ENCODE measurements at regions not wholly inside any gene's neighbourhood (a gene's known extent, or its start where the extent isn't known, plus 50 kb on each side); places are given as distances from the start of the nearest gene placed in this dataset.

- Mint-ChIP-seq H3K4me1 (no peaks in the 10 kb centered on the region), H3K36me3 (no peaks in the 10 kb centered on the region), H3K9me3 (peaks cover 4 to 11% (median 11%) of the 10 kb centered on the region in 3 donors), H3K27ac (no peak overlapping the region), H3K27me3 (no peaks in the 10 kb centered on the region), H3K4me3 (no peak overlapping the region)
- no peak for ATAC-seq (replicated peaks in 1 of 4)
- POLR2A ChIA-PET = no interaction called here
- no CpG with 5 or more reads among the region's 3 CpGs for WGBS (ENCODE audit: insufficient coverage)
- Histone ChIP-seq H3K27ac (ENCODE audit: low read length) (no peak overlapping the region), H3K4me3 (ENCODE audit: control insufficient read depth in 1 of 2, extremely low read depth in 1 of 2, low read length in 1 of 2) (no peak overlapping the region), H3K27me3 (replicated peaks in 1 of 2; ENCODE audit: control insufficient read depth in 2 of 2, extremely low read depth in 1 of 2, insufficient read depth in 2 of 2, low read length in 1 of 2) (no peaks in the 10 kb centered on the region), H3K36me3 (ENCODE audit: control insufficient read depth in 2 of 2, extremely low read depth in 1 of 2, insufficient read depth in 1 of 2, low read length in 1 of 2) (no peaks in the 10 kb centered on the region), H3K9me3 (no peaks in the 10 kb centered on the region), H3K4me1 (ENCODE audit: control insufficient read depth in 1 of 2, extremely low read depth in 1 of 2, insufficient read depth in 2 of 2, low read length in 2 of 2) (no peaks in the 10 kb centered on the region)
- DNase-seq = no peak
- CTCF ChIA-PET = interaction anchor here in 1 of 2 donors (0.6 kb wide), 1 partner anchor 515 kb away, joined by 3 read pairs; no protein-coding TSS in a partner anchor
Measured at GRCh38 chr12:115132905-115133304, 448.9 kb upstream of the TBX3 start.

- peaks cover 4 to 11% (median 7%) of the 10 kb centered on the region in 3 donors for H3K9me3 Mint-ChIP-seq
- Histone ChIP-seq H3K36me3 (ENCODE audit: control insufficient read depth in 2 of 2, extremely low read depth in 1 of 2, insufficient read depth in 1 of 2, low read length in 1 of 2) (no peaks in the 10 kb centered on the region), H3K4me1 (ENCODE audit: control insufficient read depth in 1 of 2, extremely low read depth in 1 of 2, insufficient read depth in 2 of 2, low read length in 2 of 2) (no peaks in the 10 kb centered on the region), H3K9me3 (no peaks in the 10 kb centered on the region), H3K27ac (ENCODE audit: low read length) (no peak overlapping the region), H3K4me3 (ENCODE audit: control insufficient read depth in 1 of 2, extremely low read depth in 1 of 2, low read length in 1 of 2) (no peak overlapping the region), H3K27me3 (replicated peaks in 1 of 2; ENCODE audit: control insufficient read depth in 2 of 2, extremely low read depth in 1 of 2, insufficient read depth in 2 of 2, low read length in 1 of 2) (no peaks in the 10 kb centered on the region)
- H3K27me3 Mint-ChIP-seq = no peaks in the 10 kb centered on the region
- CTCF ChIA-PET = no interaction called here
- no peaks in the 10 kb centered on the region for H3K4me1 Mint-ChIP-seq
- POLR2A ChIA-PET = no interaction called here
- H3K27ac Mint-ChIP-seq = no peak overlapping the region
- no peak for DNase-seq
- ATAC-seq (replicated peaks in 1 of 4) = no peak
- WGBS (ENCODE audit: insufficient coverage) = 10% methylated on average over 2 of the region's 3 CpGs
- no peaks in the 10 kb centered on the region for H3K36me3 Mint-ChIP-seq
- H3K4me3 Mint-ChIP-seq = no peak overlapping the region
Measured at GRCh38 chr12:115132145-115132544, 448.2 kb upstream of the TBX3 start.

GRCh38 chr12:115129727-115130126, 445.8 kb upstream of the TBX3 start:
- H3K4me1 Mint-ChIP-seq = no peaks in the 10 kb centered on the region
- no peak overlapping the region for H3K4me3 Mint-ChIP-seq
- Histone ChIP-seq H3K4me1 (ENCODE audit: control insufficient read depth in 1 of 2, extremely low read depth in 1 of 2, insufficient read depth in 2 of 2, low read length in 2 of 2) (no peaks in the 10 kb centered on the region), H3K27ac (ENCODE audit: low read length) (no peak overlapping the region), H3K4me3 (ENCODE audit: control insufficient read depth in 1 of 2, extremely low read depth in 1 of 2, low read length in 1 of 2) (no peak overlapping the region), H3K36me3 (ENCODE audit: control insufficient read depth in 2 of 2, extremely low read depth in 1 of 2, insufficient read depth in 1 of 2, low read length in 1 of 2) (no peaks in the 10 kb centered on the region), H3K9me3 (no peaks in the 10 kb centered on the region), H3K27me3 (replicated peaks in 1 of 2; ENCODE audit: control insufficient read depth in 2 of 2, extremely low read depth in 1 of 2, insufficient read depth in 2 of 2, low read length in 1 of 2) (no peaks in the 10 kb centered on the region)
- H3K27ac Mint-ChIP-seq = no peak overlapping the region
- WGBS (ENCODE audit: insufficient coverage) = no CpG with 5 or more reads among the region's 1 CpG
- H3K9me3 Mint-ChIP-seq = peaks cover 0 to 8% (median 7%) of the 10 kb centered on the region in 3 donors
- H3K27me3 Mint-ChIP-seq = no peaks in the 10 kb centered on the region
- ATAC-seq (replicated peaks in 1 of 4) (no peak), DNase-seq (no peak)
- ChIA-PET CTCF (no interaction called here), POLR2A (no interaction called here)
- no peaks in the 10 kb centered on the region for H3K36me3 Mint-ChIP-seq

DNA sequence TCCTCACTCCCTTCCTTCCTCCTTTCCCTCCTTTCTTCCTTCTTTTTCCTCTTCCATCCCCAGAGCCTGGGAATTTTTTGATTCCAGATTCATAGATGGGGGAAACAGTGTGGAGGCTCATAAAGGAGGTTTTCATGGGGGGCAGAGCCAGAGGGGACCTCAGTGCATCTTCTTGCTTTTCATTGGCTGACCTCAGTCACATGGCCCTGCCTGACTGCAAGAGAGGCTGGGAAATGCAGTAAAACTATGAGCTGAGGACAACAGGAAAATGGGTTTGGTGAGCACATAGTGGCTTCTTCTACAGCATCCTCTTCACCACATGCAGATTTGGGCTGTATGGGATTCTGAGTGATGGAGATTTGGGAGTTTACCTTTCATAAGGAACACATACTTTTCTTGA, 437.1 kb upstream of the TBX3 start:
- Histone ChIP-seq H3K4me3 (ENCODE audit: control insufficient read depth in 1 of 2, extremely low read depth in 1 of 2, low read length in 1 of 2) (no peak overlapping the region), H3K4me1 (ENCODE audit: control insufficient read depth in 1 of 2, extremely low read depth in 1 of 2, insufficient read depth in 2 of 2, low read length in 2 of 2) (no peaks in the 10 kb centered on the region), H3K27me3 (replicated peaks in 1 of 2; ENCODE audit: control insufficient read depth in 2 of 2, extremely low read depth in 1 of 2, insufficient read depth in 2 of 2, low read length in 1 of 2) (no peaks in the 10 kb centered on the region), H3K9me3 (no peaks in the 10 kb centered on the region), H3K36me3 (ENCODE audit: control insufficient read depth in 2 of 2, extremely low read depth in 1 of 2, insufficient read depth in 1 of 2, low read length in 1 of 2) (no peaks in the 10 kb centered on the region), H3K27ac (ENCODE audit: low read length) (no peak overlapping the region)
- POLR2A ChIA-PET = no interaction called here
- Mint-ChIP-seq H3K36me3 (no peaks in the 10 kb centered on the region), H3K27me3 (no peaks in the 10 kb centered on the region), H3K9me3 (peaks cover 7 to 33% (median 9%) of the 10 kb centered on the region in 3 donors), H3K4me1 (no peaks in the 10 kb centered on the region), H3K4me3 (no peak overlapping the region), H3K27ac (no peak overlapping the region)
- DNase-seq (no peak), ATAC-seq (replicated peaks in 1 of 4) (no peak)
- CTCF ChIA-PET = no interaction called here

- Mint-ChIP-seq H3K4me3 (no peak overlapping the region), H3K36me3 (no peaks in the 10 kb centered on the region), H3K27me3 (no peaks in the 10 kb centered on the region), H3K27ac (no peak overlapping the region), H3K4me1 (no peaks in the 10 kb centered on the region), H3K9me3 (peaks cover 6 to 33% (median 9%) of the 10 kb centered on the region in 3 donors)
- H3K27ac ChIP-seq (ENCODE audit: low read length) = no peak overlapping the region
- CTCF ChIA-PET = interaction anchor here (0.6 to 0.7 kb wide), 2 partner anchors 686 to 951 kb away, joined by 4 to 5 read pairs; no protein-coding TSS in a partner anchor
- no peaks in the 10 kb centered on the region for H3K4me1 ChIP-seq (ENCODE audit: control insufficient read depth in 1 of 2, extremely low read depth in 1 of 2, insufficient read depth in 2 of 2, low read length in 2 of 2)
- H3K27me3 ChIP-seq (replicated peaks in 1 of 2; ENCODE audit: control insufficient read depth in 2 of 2, extremely low read depth in 1 of 2, insufficient read depth in 2 of 2, low read length in 1 of 2) = no peaks in the 10 kb centered on the region
- H3K9me3 ChIP-seq = no peaks in the 10 kb centered on the region
- H3K4me3 ChIP-seq (ENCODE audit: control insufficient read depth in 1 of 2, extremely low read depth in 1 of 2, low read length in 1 of 2) = no peak overlapping the region
- no peaks in the 10 kb centered on the region for H3K36me3 ChIP-seq (ENCODE audit: control insufficient read depth in 2 of 2, extremely low read depth in 1 of 2, insufficient read depth in 1 of 2, low read length in 1 of 2)
- DNase-seq = no peak
- ATAC-seq (replicated peaks in 1 of 4) = no peak
- POLR2A ChIA-PET = interaction anchor here in 1 of 2 donors (0.6 kb wide), 1 partner anchor 30 kb away, joined by 3 read pairs; no protein-coding TSS in a partner anchor
- no CpG with 5 or more reads among the region's 3 CpGs for WGBS (ENCODE audit: insufficient coverage)
Measured at GRCh38 chr12:115118177-115118724, 434.3 kb upstream of the TBX3 start.

- ChIA-PET CTCF (interaction anchor here in 1 of 2 donors (0.6 kb wide), 1 partner anchor 305 kb away, joined by 3 read pairs; no protein-coding TSS in a partner anchor), POLR2A (no interaction called here)
- H3K36me3 Mint-ChIP-seq = no peaks in the 10 kb centered on the region
- H3K9me3 Mint-ChIP-seq = peaks cover 6 to 12% (median 7%) of the 10 kb centered on the region in 3 donors
- 56% methylated on average over 1 of the region's 3 CpGs for WGBS (ENCODE audit: insufficient coverage)
- no peak overlapping the region for H3K27ac Mint-ChIP-seq
- no peak overlapping the region for H3K4me3 ChIP-seq (ENCODE audit: control insufficient read depth in 1 of 2, extremely low read depth in 1 of 2, low read length in 1 of 2)
- H3K27me3 ChIP-seq (replicated peaks in 1 of 2; ENCODE audit: control insufficient read depth in 2 of 2, extremely low read depth in 1 of 2, insufficient read depth in 2 of 2, low read length in 1 of 2) = no peaks in the 10 kb centered on the region
- no peaks in the 10 kb centered on the region for H3K4me1 Mint-ChIP-seq
- no peaks in the 10 kb centered on the region for H3K4me1 ChIP-seq (ENCODE audit: control insufficient read depth in 1 of 2, extremely low read depth in 1 of 2, insufficient read depth in 2 of 2, low read length in 2 of 2)
- no peaks in the 10 kb centered on the region for H3K36me3 ChIP-seq (ENCODE audit: control insufficient read depth in 2 of 2, extremely low read depth in 1 of 2, insufficient read depth in 1 of 2, low read length in 1 of 2)
- ATAC-seq (replicated peaks in 1 of 4) (no peak), DNase-seq (no peak)
- no peaks in the 10 kb centered on the region for H3K27me3 Mint-ChIP-seq
- H3K4me3 Mint-ChIP-seq = no peak overlapping the region
- H3K9me3 ChIP-seq = no peaks in the 10 kb centered on the region
- H3K27ac ChIP-seq (ENCODE audit: low read length) = no peak overlapping the region
Measured at GRCh38 chr12:115114140-115114539, 430.2 kb upstream of the TBX3 start.

DNA sequence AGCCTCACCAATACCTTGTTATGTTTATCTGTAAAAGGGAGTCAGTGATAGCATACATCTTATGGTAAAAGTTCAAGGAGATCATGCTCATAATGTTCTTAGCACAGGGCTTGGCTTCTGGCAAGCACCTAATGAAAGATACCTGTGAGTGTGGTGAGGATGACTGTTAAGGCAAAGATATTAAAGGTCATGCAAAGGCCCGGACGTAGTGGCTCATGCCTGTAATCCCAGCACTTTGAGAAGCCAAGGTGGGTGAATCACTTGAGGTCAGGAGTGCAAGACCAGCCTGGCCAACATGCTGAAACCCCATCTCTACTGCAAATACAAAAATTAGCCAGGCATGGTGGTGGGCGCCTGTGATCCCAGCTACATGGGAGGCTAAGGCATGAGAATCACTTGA, 425.9 kb upstream of the TBX3 start:
- no peak overlapping the region for H3K4me3 ChIP-seq (ENCODE audit: control insufficient read depth in 1 of 2, extremely low read depth in 1 of 2, low read length in 1 of 2)
- ChIA-PET POLR2A (no interaction called here), CTCF (no interaction called here)
- no peaks in the 10 kb centered on the region for H3K4me1 ChIP-seq (ENCODE audit: control insufficient read depth in 1 of 2, extremely low read depth in 1 of 2, insufficient read depth in 2 of 2, low read length in 2 of 2)
- H3K4me1 Mint-ChIP-seq = no peaks in the 10 kb centered on the region
- H3K27me3 Mint-ChIP-seq = no peaks in the 10 kb centered on the region
- H3K27ac Mint-ChIP-seq = no peak overlapping the region
- 100% methylated on average over 1 of the region's 3 CpGs for WGBS (ENCODE audit: insufficient coverage)
- no peaks in the 10 kb centered on the region for H3K9me3 ChIP-seq
- H3K27ac ChIP-seq (ENCODE audit: low read length) = no peak overlapping the region
- no peak overlapping the region for H3K4me3 Mint-ChIP-seq
- H3K9me3 Mint-ChIP-seq = peaks cover 0 to 11% (median 0%) of the 10 kb centered on the region in 3 donors
- no peak for DNase-seq
- H3K27me3 ChIP-seq (replicated peaks in 1 of 2; ENCODE audit: control insufficient read depth in 2 of 2, extremely low read depth in 1 of 2, insufficient read depth in 2 of 2, low read length in 1 of 2) = no peaks in the 10 kb centered on the region
- H3K36me3 Mint-ChIP-seq = no peaks in the 10 kb centered on the region
- no peaks in the 10 kb centered on the region for H3K36me3 ChIP-seq (ENCODE audit: control insufficient read depth in 2 of 2, extremely low read depth in 1 of 2, insufficient read depth in 1 of 2, low read length in 1 of 2)
- ATAC-seq (replicated peaks in 1 of 4) = no peak
